LHCN-M2 (cell line): ENCODE measurements at regions not wholly inside any gene's neighbourhood (a gene's known extent, or its start where the extent isn't known, plus 50 kb on each side); places are given as distances from the start of the nearest gene placed in this dataset.

Source experiments
- DNase-seq: peaks from one replicate; pipeline ENCODE4 v3.0.0-alpha.2; 2012; ENCODE audit warnings: low read depth

DNA sequence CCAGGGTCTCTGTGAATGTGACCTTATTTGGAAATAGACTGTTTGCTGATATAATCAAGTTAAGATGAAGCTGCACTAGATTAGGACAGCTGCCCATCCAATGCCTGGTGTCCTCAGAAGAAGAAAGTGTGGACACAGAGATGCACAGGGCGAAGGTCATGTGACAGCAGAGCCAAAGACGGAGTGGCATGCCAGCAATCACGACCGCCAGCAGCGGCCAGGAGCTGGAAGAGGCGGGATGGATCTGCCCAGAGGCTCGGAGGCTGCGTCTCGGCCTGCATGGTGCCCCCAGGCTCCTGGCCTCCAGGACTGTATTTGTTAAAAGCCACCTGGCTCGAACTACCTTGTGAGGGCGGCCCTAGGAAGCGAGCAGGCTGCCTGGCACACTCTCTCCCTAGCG, 76.5 kb downstream of the RFLNA start:
- no peak for DNase-seq

DNA sequence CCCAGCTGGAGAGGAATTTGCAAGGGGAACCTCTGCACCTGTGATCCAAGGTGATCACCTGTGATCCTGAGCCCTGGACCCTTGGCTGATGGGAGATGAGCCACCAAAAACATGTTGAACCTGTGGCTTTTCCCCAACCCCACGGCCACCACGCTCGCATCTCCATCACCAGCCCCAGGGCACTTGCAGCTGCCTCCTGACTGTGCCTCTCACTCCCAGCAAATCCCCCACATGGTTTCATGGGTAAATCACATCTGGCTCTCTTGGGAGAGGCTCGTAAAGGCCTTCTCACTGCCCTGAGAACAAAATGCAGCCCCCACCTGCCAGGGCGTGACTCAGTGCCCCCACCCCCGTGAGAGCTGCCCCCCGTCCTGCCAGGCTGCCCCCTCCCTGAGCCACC, 76.0 kb downstream of the RFLNA start:
- no peak for DNase-seq

DNA sequence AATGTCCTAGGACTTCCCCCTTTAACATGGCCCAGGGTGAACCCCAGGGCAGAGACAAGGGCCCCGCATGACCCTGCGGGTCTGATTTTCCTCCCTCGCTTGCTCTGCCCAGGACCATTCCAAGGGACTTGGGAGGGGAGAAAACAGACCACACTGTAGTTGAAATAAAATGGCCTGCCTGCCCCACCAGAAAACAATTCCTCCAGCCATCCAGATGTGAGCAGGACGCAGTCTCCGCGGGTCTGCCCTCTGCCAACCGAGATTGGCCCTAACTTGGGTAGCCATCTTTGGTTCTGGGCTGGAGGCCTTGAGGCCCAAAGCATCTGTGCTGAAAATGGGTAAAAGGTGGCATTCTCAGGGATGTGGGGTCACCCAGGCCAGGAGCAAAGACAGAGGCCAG, 75.5 kb downstream of the RFLNA start:
- DNase-seq, result no peak

DNA sequence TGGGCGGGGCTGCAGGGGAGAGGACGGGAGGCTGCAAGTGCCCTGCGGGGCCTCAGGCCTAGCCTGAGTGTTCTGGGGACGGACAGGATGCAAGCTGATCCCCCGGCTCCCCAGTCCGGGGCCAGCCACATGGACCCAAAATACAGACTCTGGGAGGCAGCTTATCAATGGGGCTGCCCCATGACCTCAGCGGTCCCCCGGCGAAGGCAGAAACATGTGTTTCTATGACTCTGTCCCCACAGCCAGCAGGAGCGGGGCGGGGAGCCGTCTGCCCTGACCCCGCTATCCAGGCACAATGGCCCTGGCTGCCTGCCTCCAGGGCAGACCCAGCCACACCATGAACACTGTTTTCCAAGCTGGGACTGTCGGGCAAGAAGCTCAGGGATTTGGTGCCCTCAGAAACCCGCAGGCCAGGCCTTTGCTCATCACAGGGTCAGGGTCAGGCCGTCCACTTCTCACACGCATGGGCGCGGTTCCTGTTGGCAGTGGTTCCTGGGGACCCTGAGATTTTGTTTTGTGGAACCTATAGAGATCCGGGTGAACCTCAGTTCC, 75.0 kb downstream of the RFLNA start:
- DNase-seq, result no peak

DNA sequence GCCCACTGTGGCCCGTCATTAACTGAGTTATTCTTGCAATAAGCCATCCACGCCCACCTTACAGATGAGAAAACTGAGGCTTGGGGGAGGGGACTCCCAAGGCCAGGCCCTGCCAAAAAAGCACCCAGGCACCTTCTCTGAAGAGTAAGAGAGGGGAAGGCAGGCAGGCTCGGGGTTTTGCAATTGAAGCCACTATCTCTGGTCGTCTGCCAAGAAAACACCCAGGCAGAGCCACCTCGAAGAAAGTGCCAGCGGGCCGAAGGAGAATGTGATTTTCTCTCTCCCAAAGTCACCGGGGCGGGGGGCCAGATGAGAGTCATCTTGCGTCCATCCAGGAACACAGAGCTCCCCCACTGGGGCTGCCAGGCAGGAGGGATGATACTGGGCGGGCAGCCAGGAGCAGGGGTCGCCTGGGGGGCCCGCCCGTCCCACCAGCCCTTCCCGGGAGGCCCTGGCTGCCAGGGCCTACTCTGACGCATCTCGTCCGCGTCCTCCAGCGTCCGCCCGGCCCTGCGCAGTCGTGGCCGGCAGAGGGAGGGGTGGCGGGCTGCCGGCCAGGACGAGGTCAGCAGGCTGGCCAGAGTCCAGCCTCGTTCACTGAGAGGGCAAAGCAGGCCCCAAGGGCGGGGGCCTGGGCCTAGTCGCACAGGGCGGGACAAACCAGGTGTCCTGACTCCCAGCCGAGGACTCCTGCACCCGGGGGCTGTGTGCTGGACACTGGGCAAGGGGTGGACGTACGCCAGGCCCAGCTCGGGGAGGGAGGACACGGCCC, 74.3 kb downstream of the RFLNA start:
- DNase-seq, result peak; percentile 89

DNA sequence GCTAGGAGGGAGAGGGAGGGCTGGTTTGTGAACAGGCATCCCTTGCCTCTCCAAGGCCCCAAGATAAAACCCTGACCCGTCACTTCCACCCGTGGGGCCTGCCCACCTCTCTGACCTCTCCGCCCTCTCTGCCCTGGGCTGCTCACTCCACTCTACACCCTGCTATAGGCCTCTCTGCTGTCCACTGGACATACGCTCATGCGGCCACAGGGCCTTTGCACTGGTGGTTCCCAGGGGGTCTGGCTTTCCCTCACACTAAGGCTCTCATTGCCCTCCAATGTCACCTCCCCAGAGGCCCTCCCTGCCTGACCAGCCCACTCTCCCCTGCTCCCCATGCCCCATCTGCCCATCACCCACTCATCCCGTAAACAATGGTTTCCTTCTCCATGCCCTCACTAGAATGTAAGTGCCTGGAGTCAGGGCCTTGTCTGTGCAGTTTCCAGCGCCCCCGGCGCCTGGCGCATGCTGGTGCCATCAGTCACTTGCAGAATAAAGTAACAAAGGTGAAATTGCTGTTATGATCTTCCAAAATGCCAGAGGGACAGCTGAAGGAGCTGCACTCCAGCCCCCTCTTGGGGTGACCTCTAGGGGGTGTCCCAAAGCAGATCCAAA, 73.6 kb downstream of the RFLNA start:
- DNase-seq, result no peak

DNA sequence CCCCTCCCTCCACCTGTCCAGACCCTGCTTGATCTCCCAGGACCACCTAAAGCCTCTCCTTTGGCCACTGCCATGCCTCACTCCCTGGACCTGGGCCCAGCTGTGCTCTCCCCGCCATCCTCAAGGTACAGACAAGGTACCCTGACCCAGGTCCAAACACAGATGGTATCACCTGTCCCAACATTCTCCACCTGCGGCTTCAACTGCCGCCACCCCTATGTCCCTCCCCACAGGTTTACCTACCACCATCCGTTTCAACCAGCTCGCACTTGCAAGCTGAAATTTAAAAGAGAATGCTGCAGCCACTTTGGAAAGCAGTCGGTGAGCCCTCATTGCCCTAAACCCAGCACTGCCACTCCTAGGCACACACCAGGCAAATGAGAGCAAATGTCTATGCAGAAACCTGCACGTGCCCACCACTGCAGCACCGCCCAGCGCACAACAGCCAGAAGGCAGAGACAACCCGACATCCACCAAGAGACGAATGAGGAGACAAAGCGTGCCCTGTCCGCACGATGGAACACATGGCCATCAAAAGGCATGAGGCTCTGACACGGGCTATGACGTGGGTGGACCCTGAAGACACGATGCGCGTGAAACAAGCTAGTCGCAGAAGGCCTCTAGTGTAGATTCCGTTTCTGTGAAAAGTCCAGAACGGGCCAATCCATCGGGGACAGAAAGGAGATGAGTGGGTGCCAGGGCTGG, 71.0 kb downstream of the RFLNA start:
- DNase-seq, result no peak
